K562 (cell line): ENCODE measurements at regions not wholly inside any gene's neighbourhood (a gene's known extent, or its start where the extent isn't known, plus 50 kb on each side); places are given as distances from the start of the nearest gene placed in this dataset.

Source experiments
- ATAC-seq: fragments of 200-7000 bp; cut with Tn5 transposase; 3 replicates; pipeline ENCODE4 v1.9.1; 2020; ENCODE audit warnings: moderate library complexity
- BruUV-seq: library from RNA; stranded (reverse); fragments of 400-500 nt; replicated peaks from 2 replicates; lab custom pipeline; 2021; lab: Mats Ljungman, UMichigan
- CTCF ChIA-PET: fragments of 300-600 bp; formaldehyde crosslinking; extraction: SDS; loops from one replicate; lab custom pipeline; 2021; ENCODE audit warnings: low intra/inter-chr PET ratio; lab: Yijun Ruan, JAX
- POLR2A ChIA-PET: fragments of 300-600, 350-650 bp; sonication (Branson Sonifier 250); formaldehyde crosslinking; extraction: SDS; loops from one replicate; lab custom pipeline; 2021; ENCODE audit warnings: antibody characterized with exemption, inconsistent platforms; lab: Yijun Ruan, JAX
- DNase-seq, 4 experiments: peaks; one replicate each; pipeline versions ENCODE4 v3.0.0 to v3.0.0-alpha.2; 2011 to 2018; ENCODE audit warnings: low spot score in 3 of 4, mixed read lengths in 3 of 4; ENCODE audit errors: extremely low read depth in 1 of 4
- FAIRE-seq: peaks from 2 replicates; lab custom pipeline; 2011; peaks lifted over from hg19 to GRCh38; lab: Jason Lieb, UNC
- H2AFZ ChIP-seq: 2 replicates; pipeline ENCODE4 v1.6.0; 2011; ENCODE audit warnings: low read depth, low read length, control low read depth, inconsistent platforms
- H3K27ac ChIP-seq: fragments of 200-600 bp; 3 replicates; pipeline ENCODE4 v1.8.0; 2011; ENCODE audit warnings: low read depth, mild to moderate bottlenecking, control low read depth, inconsistent platforms, low read length, moderate library complexity, mixed read lengths; ENCODE audit errors: extremely low read depth
- H3K27me3 ChIP-seq, 2 experiments: fragments of 300-600 bp in 1 of 2; 2 replicates in 1 of 2; 3 replicates in 1 of 2; pipeline versions ENCODE4 v1.6.0 to v1.8.0; 2011; ENCODE audit warnings: inconsistent platforms in 2 of 2, low read length in 2 of 2, mild to moderate bottlenecking in 1 of 2, mixed read lengths in 1 of 2, moderate library complexity in 1 of 2; ENCODE audit not compliant: control insufficient read depth in 2 of 2, insufficient read depth in 2 of 2
- H3K36me3 ChIP-seq: fragments of 300-600 bp; 3 replicates; pipeline ENCODE4 v1.8.0; 2011; ENCODE audit warnings: mild to moderate bottlenecking, low read length, inconsistent platforms; ENCODE audit not compliant: control insufficient read depth, insufficient read depth
- H3K4me1 ChIP-seq, 2 experiments: fragments of 200-600 bp in 1 of 2; replicated peaks in 1 of 2; 2 replicates in 1 of 2; 3 replicates in 1 of 2; pipeline versions ENCODE4 v1.5.1 to v1.8.0; 2011; ENCODE audit warnings: inconsistent platforms in 2 of 2, low read length in 2 of 2, mild to moderate bottlenecking in 1 of 2, mixed read lengths in 1 of 2, moderate library complexity in 1 of 2; ENCODE audit not compliant: control insufficient read depth in 2 of 2, insufficient read depth in 2 of 2
- H3K4me2 ChIP-seq: 2 replicates; pipeline ENCODE4 v1.6.1; 2011; ENCODE audit warnings: low read length, control low read depth, inconsistent platforms, mixed read lengths; ENCODE audit not compliant: insufficient read depth
- H3K4me3 ChIP-seq: fragments of 200-600 bp; sonication (generic), shearing (Covaris generic); 2 replicates; pipeline ENCODE4 v1.5.1; 2016; ENCODE audit warnings: control low read depth, inconsistent platforms
- H3K79me2 ChIP-seq: fragments of 200-600 bp; 3 replicates; pipeline ENCODE4 v1.8.0; 2011; ENCODE audit warnings: low read length, inconsistent platforms; ENCODE audit not compliant: control insufficient read depth, insufficient read depth
- H3K9ac ChIP-seq, 2 experiments: 2 replicates each; pipeline versions ENCODE4 v1.6.0 to v1.6.1; 2011; ENCODE audit warnings: low read depth in 2 of 2, low read length in 2 of 2, control low read depth in 1 of 2, inconsistent platforms in 1 of 2, mild to moderate bottlenecking in 1 of 2, mixed read lengths in 1 of 2; ENCODE audit not compliant: insufficient read depth in 1 of 2
- H3K9me1 ChIP-seq: one replicate; pipeline ENCODE4 v1.6.0; 2011; ENCODE audit warnings: inconsistent platforms, mild to moderate bottlenecking, low read length, moderate library complexity; ENCODE audit not compliant: control insufficient read depth, insufficient read depth
- H3K9me3 ChIP-seq: replicated peaks from 2 replicates; pipeline ENCODE4 v1.5.1; 2011; ENCODE audit warnings: low read depth, low read length, inconsistent platforms; ENCODE audit not compliant: control insufficient read depth, insufficient read depth
- H4K20me1 ChIP-seq: replicated peaks from 2 replicates; pipeline ENCODE4 v1.6.1; 2011; ENCODE audit warnings: low read length, inconsistent platforms, mixed read lengths; ENCODE audit not compliant: control insufficient read depth, insufficient read depth
- CHAMP1 ChIP-seq: fragments of 450-650 bp; IDR thresholded peaks from 2 replicates; pipeline ENCODE4 v1.6.1; 2016; ENCODE audit warnings: mild to moderate bottlenecking
- HDAC1 ChIP-seq, 2 experiments: fragments of 450-650 bp; IDR thresholded peaks; 2 replicates each; pipeline ENCODE4 v1.6.1; 2016 to 2017; ENCODE audit warnings: inconsistent platforms in 1 of 2, mild to moderate bottlenecking in 1 of 2, moderate library complexity in 1 of 2
- NR2F6 ChIP-seq: fragments of 450-650 bp; formaldehyde crosslinking; IDR thresholded peaks from 2 replicates; pipeline ENCODE4 v1.4.0; 2020; ENCODE audit warnings: mild to moderate bottlenecking
- RB1 ChIP-seq: fragments of 450-650 bp; IDR thresholded peaks from 2 replicates; pipeline ENCODE4 v1.6.1; 2017; ENCODE audit warnings: low read depth, mild to moderate bottlenecking
- REST ChIP-seq, 2 experiments: fragments of 450-650 bp; formaldehyde crosslinking in 1 of 2; IDR thresholded peaks; 2 replicates each; pipeline versions ENCODE4 v1.4.0 to v1.6.1; 2014 to 2020; ENCODE audit warnings: mild to moderate bottlenecking in 2 of 2, borderline replicate concordance in 1 of 2, low read depth in 1 of 2
- ZBTB43 ChIP-seq: sonication (generic); formaldehyde crosslinking; IDR thresholded peaks from 2 replicates; pipeline ENCODE4 v1.8.0; 2023; ENCODE audit warnings: mild to moderate bottlenecking, missing genetic modification reagents
- ZNF316 ChIP-seq: fragments of 450-650 bp; IDR thresholded peaks from 2 replicates; pipeline ENCODE4 v1.6.1; 2016
- WGBS: fragments of 100-300 bp; shearing (Covaris generic); methylation state at CpG from one replicate; pipeline ENCODE4 v1.1.6; 2016; ENCODE audit warnings: low coverage, mixed read lengths; ENCODE audit not compliant: insufficient coverage; ENCODE audit errors: missing lambda C conversion rate; 5-methylcytosine and 5-hydroxymethylcytosine counted together
- in situ Hi-C: fragments of 300-500 bp; cut with MboI; formaldehyde crosslinking; loops from 4 replicates; pipeline ENCODE4 v1.15.0; 2018; ENCODE audit warnings: inconsistent platforms, mixed read lengths
- intact Hi-C: fragments of 100-400 bp; cut with micrococcal nuclease; formaldehyde crosslinking; loops from 2 replicates; pipeline ENCODE4 v1.14.2; 2022

GRCh38 chr17:5804251-5804650 lies 219.9 kb upstream of the NLRP1 start:
- Histone ChIP-seq H3K36me3 (no peaks in the 10 kb centered on the region), H3K79me2 (no peaks in the 10 kb centered on the region), H3K9me3 (no peaks in the 10 kb centered on the region), H3K4me1 (no peaks in the 10 kb centered on the region), H3K27me3 (no peaks in the 10 kb centered on the region), H3K9me1 (no peaks in the 10 kb centered on the region), H3K27ac (no peak overlapping the region), H3K9ac (no peak overlapping the region), H3K4me2 (no peak overlapping the region), H2AFZ (no peak overlapping the region), H4K20me1 (no peaks in the 10 kb centered on the region), H3K4me3 (no peak overlapping the region)
- in situ Hi-C loops (no loop called here), intact Hi-C loops (no loop called here)
- 0% methylated on average over 5 of the region's 5 CpGs for WGBS
- ATAC-seq (no peak), DNase-seq (no peak), FAIRE-seq (no peak)
- ChIA-PET POLR2A (no interaction called here), CTCF (no interaction called here)
- no TSS peak for BruUV-seq
- TF ChIP-seq ZNF316 = no peak
- no peak for TF ChIP-seq CHAMP1
- no peak for TF ChIP-seq NR2F6 (CRISPR knock-in tag)
- TF ChIP-seq RB1 = no peak
- no peak for TF ChIP-seq ZBTB43 (CRISPR knock-in tag)
- no peak for TF ChIP-seq REST (IDR thresholded peaks at IDR 0.05; ENCODE audit: borderline replicate concordance)
- no peak for TF ChIP-seq REST (CRISPR knock-in tag; IDR thresholded peaks at IDR 0.05; ENCODE audit: low read depth)
- no peak for TF ChIP-seq HDAC1 (IDR thresholded peaks at IDR 0.05)
